ENCODE measurements at regions not wholly inside any gene's neighbourhood (a gene's known extent, or its start where the extent isn't known, plus 50 kb on each side); places are given as distances from the start of the nearest gene placed in this dataset.
"Not testable (repeated sequence)": the region's sequence is repeated elsewhere in the genome, so short reads cannot be mapped to it uniquely, and the experiment has no call there.

GRCh38 chr2:154963511-154963910 is 265.0 kb downstream of the KCNJ3 start:
- no peak for TF ChIP-seq CTCF (IDR thresholded peaks at IDR 0.05; ENCODE audit: unreplicated experiment)
- Mint-ChIP-seq H3K4me1 (ENCODE audit: unreplicated experiment) (peaks cover 6% of the 10 kb centered on the region), H3K36me3 (ENCODE audit: low read depth, unreplicated experiment) (no peaks in the 10 kb centered on the region), H3K9me3 (ENCODE audit: unreplicated experiment) (no peaks in the 10 kb centered on the region), H3K27ac (ENCODE audit: unreplicated experiment) (no peak overlapping the region), H3K27me3 (ENCODE audit: unreplicated experiment) (no peaks in the 10 kb centered on the region), H3K4me3 (ENCODE audit: unreplicated experiment) (no peak overlapping the region)
- no peak for DNase-seq (ENCODE audit: low spot score)

DNA sequence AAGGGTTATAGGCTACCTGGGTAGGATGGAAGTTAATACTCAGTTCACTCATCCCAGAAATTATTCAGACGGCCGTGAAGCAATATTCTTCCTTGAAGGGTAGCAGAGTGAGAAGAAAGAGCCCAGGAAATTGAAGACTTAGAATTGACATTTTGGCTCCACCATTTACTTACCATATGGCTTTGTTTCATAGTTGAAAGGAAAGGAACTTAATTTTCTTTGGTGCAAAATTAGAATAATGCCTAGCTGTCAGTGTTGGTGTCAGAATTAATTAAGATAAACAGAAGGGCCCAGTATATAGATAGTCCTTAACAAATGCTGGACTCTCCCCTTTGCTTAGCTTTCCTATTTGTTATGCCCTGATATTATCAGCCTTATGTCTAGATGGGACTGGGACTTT is 263.2 kb downstream of the KCNJ3 start:
- H3K27ac Mint-ChIP-seq (ENCODE audit: unreplicated experiment): no peak overlapping the region
- H3K4me1 Mint-ChIP-seq (ENCODE audit: unreplicated experiment): peaks cover 6% of the 10 kb centered on the region
- no peak for DNase-seq (ENCODE audit: low spot score)
- no peaks in the 10 kb centered on the region for H3K36me3 Mint-ChIP-seq (ENCODE audit: low read depth, unreplicated experiment)
- no peaks in the 10 kb centered on the region for H3K27me3 Mint-ChIP-seq (ENCODE audit: unreplicated experiment)
- no peak for TF ChIP-seq CTCF (IDR thresholded peaks at IDR 0.05; ENCODE audit: unreplicated experiment)
- no peak overlapping the region for H3K4me3 Mint-ChIP-seq (ENCODE audit: unreplicated experiment)
- no peaks in the 10 kb centered on the region for H3K9me3 Mint-ChIP-seq (ENCODE audit: unreplicated experiment)

DNA sequence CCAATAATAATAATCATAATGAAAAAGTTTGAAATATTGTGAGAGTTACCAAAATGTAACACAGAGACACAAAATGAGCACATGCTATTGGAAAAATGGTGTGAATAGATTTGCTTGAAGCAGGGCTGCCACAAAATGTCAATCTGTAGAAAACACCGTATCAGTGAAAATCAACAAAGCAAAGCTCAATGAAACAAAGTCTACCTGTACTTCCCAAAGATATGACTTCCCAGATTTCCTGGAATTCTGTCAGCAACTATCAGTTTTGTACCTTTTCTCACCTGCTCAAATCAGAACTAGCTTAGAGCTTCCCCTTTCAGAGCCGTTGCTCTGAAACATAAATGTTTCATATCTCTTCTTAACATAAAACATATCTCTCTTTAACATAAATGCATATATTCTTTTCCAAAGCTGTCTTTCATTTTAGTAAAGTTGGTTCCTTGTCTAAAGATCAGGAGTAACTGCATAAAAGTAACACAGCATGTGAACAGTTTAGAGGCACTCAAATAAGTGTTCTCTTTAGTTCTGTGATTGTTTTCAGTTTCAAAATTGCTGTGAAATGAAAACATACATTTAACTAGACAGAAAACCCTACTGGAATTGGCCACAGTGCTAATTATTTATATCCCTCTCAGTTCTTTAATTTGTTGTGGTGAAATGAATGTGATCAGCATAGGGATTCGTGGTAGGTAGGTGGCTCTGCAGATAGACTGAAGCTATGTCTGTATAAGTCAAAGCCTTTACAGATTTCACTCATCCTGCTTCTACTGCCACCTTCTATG is 262.5 kb downstream of the KCNJ3 start:
- no peak for TF ChIP-seq CTCF (IDR thresholded peaks at IDR 0.05; ENCODE audit: unreplicated experiment)
- no peak for DNase-seq (ENCODE audit: low spot score)
- Mint-ChIP-seq H3K27ac (ENCODE audit: unreplicated experiment) (no peak overlapping the region), H3K27me3 (ENCODE audit: unreplicated experiment) (no peaks in the 10 kb centered on the region), H3K9me3 (ENCODE audit: unreplicated experiment) (no peaks in the 10 kb centered on the region), H3K4me1 (ENCODE audit: unreplicated experiment) (peaks cover 6% of the 10 kb centered on the region), H3K36me3 (ENCODE audit: low read depth, unreplicated experiment) (no peaks in the 10 kb centered on the region), H3K4me3 (ENCODE audit: unreplicated experiment) (no peak overlapping the region)

GRCh38 chr2:154952346-154952980 is 254.0 kb downstream of the KCNJ3 start:
- TF ChIP-seq CTCF (IDR thresholded peaks at IDR 0.05; ENCODE audit: unreplicated experiment): no peak
- H3K9me3 Mint-ChIP-seq (ENCODE audit: unreplicated experiment): no peaks in the 10 kb centered on the region
- H3K27ac Mint-ChIP-seq (ENCODE audit: unreplicated experiment): peak overlapping the region; percentile 62
- no peaks in the 10 kb centered on the region for H3K4me1 Mint-ChIP-seq (ENCODE audit: unreplicated experiment)
- H3K4me3 Mint-ChIP-seq (ENCODE audit: unreplicated experiment): no peak overlapping the region
- no peaks in the 10 kb centered on the region for H3K27me3 Mint-ChIP-seq (ENCODE audit: unreplicated experiment)
- no peak for DNase-seq (ENCODE audit: low spot score)
- no peaks in the 10 kb centered on the region for H3K36me3 Mint-ChIP-seq (ENCODE audit: low read depth, unreplicated experiment)

- not testable (repeated sequence) for H3K4me3 Mint-ChIP-seq (ENCODE audit: unreplicated experiment); DNase-seq (ENCODE audit: low spot score); H3K27ac Mint-ChIP-seq (ENCODE audit: unreplicated experiment); H3K9me3 Mint-ChIP-seq (ENCODE audit: unreplicated experiment); H3K27me3 Mint-ChIP-seq (ENCODE audit: unreplicated experiment); H3K36me3 Mint-ChIP-seq (ENCODE audit: low read depth, unreplicated experiment)
- peaks cover 12% of the 10 kb centered on the region for H3K4me1 Mint-ChIP-seq (ENCODE audit: unreplicated experiment)
Measured at GRCh38 chr2:154947416-154947815, 248.9 kb downstream of the KCNJ3 start.
